ENCODE measurements at regions not wholly inside any gene's neighbourhood (a gene's known extent, or its start where the extent isn't known, plus 50 kb on each side); places are given as distances from the start of the nearest gene placed in this dataset.
A peak's percentile ranks its signal among the peaks of the same experiment; 100 is the strongest.

DNA sequence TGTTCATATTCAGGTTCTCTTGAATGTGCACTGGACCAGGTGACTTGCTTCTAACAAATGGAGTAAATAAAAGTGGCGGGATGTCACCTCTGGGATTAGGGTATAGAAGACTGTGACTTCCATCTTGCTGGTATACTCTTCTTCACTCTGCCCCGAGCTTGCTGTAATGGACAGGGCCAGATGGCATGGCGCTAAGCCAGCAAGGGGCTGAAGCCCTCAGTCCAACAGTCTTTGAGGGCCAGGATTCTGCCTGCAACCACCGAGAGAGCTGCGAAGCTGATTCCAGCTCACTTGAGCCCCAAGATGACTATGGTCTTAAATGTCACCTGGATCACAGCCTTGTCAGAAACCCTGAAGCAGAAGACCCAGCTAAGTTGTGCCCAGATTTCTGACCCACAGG is 600.0 kb downstream of the FGF9 start:
- Mint-ChIP-seq H3K36me3 (ENCODE audit: low read depth) (no peaks in the 10 kb centered on the region), H3K4me3 (no peak overlapping the region), H3K9me3 (peaks cover 3% of the 10 kb centered on the region), H3K27me3 (ENCODE audit: low read depth) (no peaks in the 10 kb centered on the region), H3K4me1 (no peaks in the 10 kb centered on the region), H3K27ac (ENCODE audit: unreplicated experiment) (no peak overlapping the region)
- no peak for TF ChIP-seq CTCF (conservative IDR thresholded peaks at IDR 0.05)
- no peak for DNase-seq (ENCODE audit: low read depth, low spot score)

DNA sequence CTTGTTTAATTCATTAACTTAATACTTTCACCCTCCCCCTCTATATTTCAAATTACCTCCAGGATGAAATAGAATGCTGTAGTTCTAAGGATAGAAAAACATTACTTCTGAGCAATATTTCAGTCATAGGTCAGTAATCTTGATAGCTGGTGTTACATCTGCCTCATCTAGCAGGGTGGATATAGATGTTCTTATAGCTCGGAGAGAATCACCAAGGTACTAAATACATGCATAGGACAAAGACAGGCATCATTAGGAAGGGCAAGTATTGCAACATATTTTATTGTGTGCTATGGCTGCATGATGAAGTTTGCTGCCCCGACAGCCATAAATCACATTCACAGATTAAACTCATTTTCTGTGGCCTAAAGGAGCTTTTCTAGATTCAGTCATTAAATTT is 601.0 kb downstream of the FGF9 start:
- TF ChIP-seq CTCF (conservative IDR thresholded peaks at IDR 0.05) = no peak
- Mint-ChIP-seq H3K27me3 (ENCODE audit: low read depth) (no peaks in the 10 kb centered on the region), H3K4me1 (no peaks in the 10 kb centered on the region), H3K9me3 (peaks cover 3% of the 10 kb centered on the region), H3K4me3 (no peak overlapping the region), H3K27ac (ENCODE audit: unreplicated experiment) (no peak overlapping the region), H3K36me3 (ENCODE audit: low read depth) (no peaks in the 10 kb centered on the region)
- DNase-seq (ENCODE audit: low read depth, low spot score) = no peak

- Mint-ChIP-seq H3K4me3 (no peak overlapping the region), H3K27me3 (ENCODE audit: low read depth) (no peaks in the 10 kb centered on the region), H3K36me3 (ENCODE audit: low read depth) (no peaks in the 10 kb centered on the region), H3K9me3 (no peaks in the 10 kb centered on the region), H3K4me1 (no peaks in the 10 kb centered on the region), H3K27ac (ENCODE audit: unreplicated experiment) (no peak overlapping the region)
- no peak for DNase-seq (ENCODE audit: low read depth, low spot score)
- no peak for TF ChIP-seq CTCF (conservative IDR thresholded peaks at IDR 0.05)
These were observed 604.5 kb downstream of the FGF9 start for GRCh38 chr13:22275393-22275792.

GRCh38 chr13:22276616-22277015 is 605.7 kb downstream of the FGF9 start:
- Mint-ChIP-seq H3K27me3 (ENCODE audit: low read depth) (no peaks in the 10 kb centered on the region), H3K4me3 (no peak overlapping the region), H3K9me3 (no peaks in the 10 kb centered on the region), H3K36me3 (ENCODE audit: low read depth) (no peaks in the 10 kb centered on the region), H3K4me1 (no peaks in the 10 kb centered on the region), H3K27ac (ENCODE audit: unreplicated experiment) (no peak overlapping the region)
- no peak for TF ChIP-seq CTCF (conservative IDR thresholded peaks at IDR 0.05)
- no peak for DNase-seq (ENCODE audit: low read depth, low spot score)

GRCh38 chr13:22278336-22278929 is 607.6 kb downstream of the FGF9 start:
- no peaks in the 10 kb centered on the region for H3K9me3 Mint-ChIP-seq
- TF ChIP-seq CTCF (conservative IDR thresholded peaks at IDR 0.05) = peak; percentile 65
- peak; percentile 47 for DNase-seq (ENCODE audit: low read depth, low spot score)
- H3K4me3 Mint-ChIP-seq = no peak overlapping the region
- H3K36me3 Mint-ChIP-seq (ENCODE audit: low read depth) = no peaks in the 10 kb centered on the region
- H3K4me1 Mint-ChIP-seq = no peaks in the 10 kb centered on the region
- H3K27ac Mint-ChIP-seq (ENCODE audit: unreplicated experiment) = no peak overlapping the region
- no peaks in the 10 kb centered on the region for H3K27me3 Mint-ChIP-seq (ENCODE audit: low read depth)
